ENCODE measurements at regions not wholly inside any gene's neighbourhood (a gene's known extent, or its start where the extent isn't known, plus 50 kb on each side); places are given as distances from the start of the nearest gene placed in this dataset.

DNA sequence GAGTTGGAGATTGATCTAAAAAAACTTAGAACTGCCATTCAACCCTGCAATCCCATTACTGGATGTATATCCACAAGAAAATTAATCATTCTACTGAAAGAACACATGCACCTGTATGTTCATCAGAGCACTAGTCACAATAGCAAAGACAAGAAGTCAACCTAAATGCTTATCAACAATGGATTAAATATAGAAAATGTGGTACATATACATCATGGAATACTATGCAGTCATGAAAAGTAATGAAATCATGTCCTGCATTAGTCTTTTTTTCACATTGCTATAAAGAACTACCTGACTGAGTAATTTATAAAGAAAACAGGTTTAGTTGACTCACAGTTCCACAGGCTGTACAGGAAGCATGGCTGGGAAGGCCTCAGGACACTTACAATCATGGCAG is 850.5 kb downstream of the TECRL start:
- TF ChIP-seq, protein P1, sequence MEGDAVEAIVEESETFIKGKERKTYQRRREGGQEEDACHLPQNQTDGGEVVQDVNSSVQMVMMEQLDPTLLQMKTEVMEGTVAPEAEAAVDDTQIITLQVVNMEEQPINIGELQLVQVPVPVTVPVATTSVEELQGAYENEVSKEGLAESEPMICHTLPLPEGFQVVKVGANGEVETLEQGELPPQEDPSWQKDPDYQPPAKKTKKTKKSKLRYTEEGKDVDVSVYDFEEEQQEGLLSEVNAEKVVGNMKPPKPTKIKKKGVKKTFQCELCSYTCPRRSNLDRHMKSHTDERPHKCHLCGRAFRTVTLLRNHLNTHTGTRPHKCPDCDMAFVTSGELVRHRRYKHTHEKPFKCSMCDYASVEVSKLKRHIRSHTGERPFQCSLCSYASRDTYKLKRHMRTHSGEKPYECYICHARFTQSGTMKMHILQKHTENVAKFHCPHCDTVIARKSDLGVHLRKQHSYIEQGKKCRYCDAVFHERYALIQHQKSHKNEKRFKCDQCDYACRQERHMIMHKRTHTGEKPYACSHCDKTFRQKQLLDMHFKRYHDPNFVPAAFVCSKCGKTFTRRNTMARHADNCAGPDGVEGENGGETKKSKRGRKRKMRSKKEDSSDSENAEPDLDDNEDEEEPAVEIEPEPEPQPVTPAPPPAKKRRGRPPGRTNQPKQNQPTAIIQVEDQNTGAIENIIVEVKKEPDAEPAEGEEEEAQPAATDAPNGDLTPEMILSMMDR (conservative IDR thresholded peaks at IDR 0.05; ENCODE audit: low read depth, low read length) = no peak
- no peak for TF ChIP-seq EZH2 (IDR thresholded peaks at IDR 0.05; ENCODE audit: borderline replicate concordance, low read depth, low read length, poor library complexity, severe bottlenecking)

All from A673 (cell line).